ENCODE measurements at regions not wholly inside any gene's neighbourhood (a gene's known extent, or its start where the extent isn't known, plus 50 kb on each side); places are given as distances from the start of the nearest gene placed in this dataset.

DNA sequence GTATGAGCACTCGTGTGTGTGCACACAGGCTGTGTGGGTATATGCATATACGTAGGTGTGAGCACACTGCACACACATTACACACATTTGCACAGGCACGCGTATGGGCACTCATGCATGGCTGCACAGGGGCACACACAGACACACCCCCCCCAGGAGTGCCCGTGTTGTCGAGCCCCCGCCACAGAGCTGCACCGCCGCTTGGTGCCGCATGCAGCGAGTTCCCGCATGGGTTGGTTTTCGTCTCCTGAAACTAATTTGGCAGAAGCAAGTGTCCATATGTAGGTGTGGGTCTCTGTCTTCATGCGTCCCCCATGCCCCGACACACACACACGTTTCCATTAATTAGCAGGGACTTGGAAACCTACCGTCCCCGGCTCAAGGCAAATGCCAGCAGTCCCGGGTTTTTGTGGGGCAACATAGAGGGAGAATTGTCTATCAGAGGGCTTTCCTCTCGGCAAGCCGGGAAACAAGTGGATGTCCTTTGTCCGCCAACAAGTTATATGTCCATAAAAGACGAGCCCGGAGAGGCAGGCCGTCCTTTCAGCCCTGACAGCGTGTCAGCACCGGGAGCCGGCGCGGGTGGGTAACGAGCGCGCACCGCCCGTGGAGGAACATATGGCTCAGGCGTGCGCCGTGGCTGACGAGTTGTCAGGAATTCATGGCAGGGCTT, 1291.7 kb downstream of the BRD1 start:
- 55 to 81% (median 60%) methylated on average over 39 of the region's 39 CpGs for WGBS, 3 donors
- H3K27me3 ChIP-seq = no peaks in the 10 kb centered on the region

DNA sequence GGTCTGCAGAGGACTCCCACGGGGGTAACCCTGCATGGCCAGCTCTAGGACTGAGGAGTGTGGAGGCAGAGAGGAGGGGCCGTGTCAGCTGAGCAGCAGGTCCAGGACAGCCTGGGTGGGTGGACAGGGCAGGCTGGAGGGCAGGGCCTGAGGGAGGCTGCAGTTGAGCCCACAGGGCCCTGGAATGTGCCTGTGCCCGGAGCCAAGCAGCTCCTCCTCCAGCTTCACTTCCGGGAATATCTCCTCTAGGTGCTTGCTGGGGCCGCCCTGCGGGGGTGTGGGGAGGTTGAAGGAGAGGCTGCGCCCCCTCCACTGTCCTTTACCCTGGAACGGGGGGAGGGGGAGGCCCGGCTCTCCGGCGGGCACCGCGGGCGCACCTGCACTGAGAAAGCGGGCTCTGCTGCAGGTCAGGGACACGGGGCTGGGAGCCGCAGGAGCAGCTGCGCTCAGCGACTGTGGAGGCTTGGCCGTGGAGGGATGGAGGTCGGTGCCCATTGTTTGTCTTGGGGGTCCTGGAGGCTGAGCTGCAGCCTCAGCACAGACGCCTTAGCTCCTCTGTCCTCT, 1293.2 kb downstream of the BRD1 start:
- Histone ChIP-seq H3K9me3 (no peaks in the 10 kb centered on the region), H3K36me3 (no peaks in the 10 kb centered on the region), H3K4me3 (no peak overlapping the region), H3K4me1 (ENCODE audit: insufficient read depth) (peaks cover 2% of the 10 kb centered on the region), H3K27ac (no peak overlapping the region), H3K27me3 (no peaks in the 10 kb centered on the region)
- no peak for DNase-seq
- TF ChIP-seq POLR2A (IDR thresholded peaks at IDR 0.05) (no peak), EP300 (IDR thresholded peaks at IDR 0.05) (no peak)
- TF ChIP-seq, protein P1, sequence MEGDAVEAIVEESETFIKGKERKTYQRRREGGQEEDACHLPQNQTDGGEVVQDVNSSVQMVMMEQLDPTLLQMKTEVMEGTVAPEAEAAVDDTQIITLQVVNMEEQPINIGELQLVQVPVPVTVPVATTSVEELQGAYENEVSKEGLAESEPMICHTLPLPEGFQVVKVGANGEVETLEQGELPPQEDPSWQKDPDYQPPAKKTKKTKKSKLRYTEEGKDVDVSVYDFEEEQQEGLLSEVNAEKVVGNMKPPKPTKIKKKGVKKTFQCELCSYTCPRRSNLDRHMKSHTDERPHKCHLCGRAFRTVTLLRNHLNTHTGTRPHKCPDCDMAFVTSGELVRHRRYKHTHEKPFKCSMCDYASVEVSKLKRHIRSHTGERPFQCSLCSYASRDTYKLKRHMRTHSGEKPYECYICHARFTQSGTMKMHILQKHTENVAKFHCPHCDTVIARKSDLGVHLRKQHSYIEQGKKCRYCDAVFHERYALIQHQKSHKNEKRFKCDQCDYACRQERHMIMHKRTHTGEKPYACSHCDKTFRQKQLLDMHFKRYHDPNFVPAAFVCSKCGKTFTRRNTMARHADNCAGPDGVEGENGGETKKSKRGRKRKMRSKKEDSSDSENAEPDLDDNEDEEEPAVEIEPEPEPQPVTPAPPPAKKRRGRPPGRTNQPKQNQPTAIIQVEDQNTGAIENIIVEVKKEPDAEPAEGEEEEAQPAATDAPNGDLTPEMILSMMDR (IDR thresholded peaks at IDR 0.05) = no peak
- WGBS, 3 donors = 31 to 59% (median 41%) methylated on average over 15 to 22 of the region's 22 CpGs
- intact Hi-C loops (cut with DNase I) = loop anchor here in 1 of 4 donors (5.0 kb wide), 1 partner anchor 1092 kb away; no protein-coding TSS in a partner anchor

More for the DNA sequence above, 1291.7 kb downstream of the BRD1 start:
- intact Hi-C loops (cut with DNase I) = no loop called here
- H3K36me3 ChIP-seq = no peaks in the 10 kb centered on the region
- H3K9me3 ChIP-seq = no peaks in the 10 kb centered on the region
- DNase-seq = no peak
- TF ChIP-seq EP300 (IDR thresholded peaks at IDR 0.05) (no peak), POLR2A (IDR thresholded peaks at IDR 0.05) (no peak)
- TF ChIP-seq, protein P1 (IDR thresholded peaks at IDR 0.05) = no peak
- H3K27ac ChIP-seq = no peak overlapping the region
- no peak overlapping the region for H3K4me3 ChIP-seq
- H3K4me1 ChIP-seq (ENCODE audit: insufficient read depth) = peaks cover 4% of the 10 kb centered on the region

DNA sequence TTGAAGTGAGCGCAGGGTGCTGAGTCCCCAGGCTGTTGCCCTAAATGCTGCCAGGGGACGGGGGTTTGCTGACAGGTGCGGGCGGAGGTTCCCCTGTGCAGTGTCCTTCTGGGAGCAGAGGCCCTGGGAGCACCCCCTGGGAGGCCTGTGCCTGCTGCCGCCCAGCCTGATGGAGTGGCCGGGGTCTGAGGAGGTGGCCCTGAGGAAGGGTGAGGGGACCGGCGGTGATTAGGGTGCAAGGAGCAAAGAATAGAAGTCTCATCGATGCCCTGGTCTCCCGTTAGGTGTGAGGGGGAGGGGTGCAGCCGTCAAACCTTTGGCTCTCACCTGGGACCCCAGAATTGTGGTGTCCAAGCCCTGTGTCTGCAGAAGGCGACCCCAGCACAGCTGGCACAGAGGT, 1294.7 kb downstream of the BRD1 start:
- H3K36me3 ChIP-seq = no peaks in the 10 kb centered on the region
- H3K9me3 ChIP-seq = no peaks in the 10 kb centered on the region
- H3K27ac ChIP-seq = no peak overlapping the region
- TF ChIP-seq EP300 (IDR thresholded peaks at IDR 0.05) (no peak), POLR2A (IDR thresholded peaks at IDR 0.05) (no peak)
- TF ChIP-seq, protein P1 (IDR thresholded peaks at IDR 0.05) = no peak
- H3K4me3 ChIP-seq = no peak overlapping the region
- peaks cover 1% of the 10 kb centered on the region for H3K4me1 ChIP-seq (ENCODE audit: insufficient read depth)
- whole genome bisulfite sequencing, 3 donors = 85 to 92% (median 91%) methylated on average over 12 of the region's 12 CpGs
- no peak for DNase-seq
- intact Hi-C loops (cut with DNase I) = loop anchor here in 1 of 4 donors (5.0 kb wide), 1 partner anchor 1091 kb away; no protein-coding TSS in a partner anchor
- H3K27me3 ChIP-seq = no peaks in the 10 kb centered on the region

DNA sequence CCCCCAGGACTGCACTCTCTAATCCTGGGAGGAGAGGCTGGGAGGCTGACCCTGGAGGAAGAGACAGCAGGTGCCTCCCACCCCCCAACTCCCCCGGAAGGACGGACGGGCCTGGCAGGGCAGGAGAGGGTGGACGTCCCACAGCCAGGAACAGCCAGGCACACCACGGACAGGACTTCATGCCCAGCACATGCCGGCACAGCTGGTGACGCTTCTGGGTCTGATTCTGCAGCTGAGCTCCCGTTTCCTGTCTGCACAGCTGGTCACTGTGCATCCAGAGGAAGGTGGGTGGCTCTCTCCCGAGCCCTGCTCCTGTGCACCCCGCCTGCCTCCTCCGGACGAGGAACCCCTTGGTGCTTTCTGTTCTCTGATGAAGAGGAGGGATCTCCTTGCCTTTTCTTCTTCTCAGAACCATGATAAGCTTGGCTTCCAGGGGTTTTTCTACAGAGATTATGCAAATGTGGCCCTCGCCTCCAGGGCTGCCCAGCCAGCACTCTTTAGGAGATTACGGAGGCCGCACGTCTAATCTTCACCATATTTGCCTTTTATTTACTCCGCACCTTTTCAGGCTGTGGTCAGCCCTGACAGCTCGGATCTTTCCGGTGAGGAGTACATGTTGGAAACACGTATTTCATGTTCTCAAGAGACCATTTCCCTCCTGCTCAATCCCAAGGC, 1295.8 kb downstream of the BRD1 start:
- Histone ChIP-seq H3K9me3 (no peaks in the 10 kb centered on the region), H3K27me3 (no peaks in the 10 kb centered on the region), H3K4me1 (ENCODE audit: insufficient read depth) (peaks cover 1% of the 10 kb centered on the region), H3K27ac (no peak overlapping the region), H3K36me3 (no peaks in the 10 kb centered on the region), H3K4me3 (no peak overlapping the region)
- intact Hi-C loops (cut with DNase I) = loop anchor here in 1 of 4 donors (5.0 kb wide), 1 partner anchor 1090 kb away; no protein-coding TSS in a partner anchor
- no peak for DNase-seq
- TF ChIP-seq POLR2A (IDR thresholded peaks at IDR 0.05) (no peak), EP300 (IDR thresholded peaks at IDR 0.05) (no peak)
- TF ChIP-seq, protein P1 (IDR thresholded peaks at IDR 0.05) = no peak
- 77 to 83% (median 79%) methylated on average over 20 of the region's 20 CpGs for WGBS, 3 donors
